ENCODE measurements at regions not wholly inside any gene's neighbourhood (a gene's known extent, or its start where the extent isn't known, plus 50 kb on each side); places are given as distances from the start of the nearest gene placed in this dataset.

- intact Hi-C loops (cut with DNase I; ENCODE audit: low total_unique reads) = no loop called here
- TF ChIP-seq CTCF (IDR thresholded peaks at IDR 0.05) (no peak), POLR2A (IDR thresholded peaks at IDR 0.05) (no peak)
- 76 to 79% methylated on average over 10 of the region's 10 CpGs for whole genome bisulfite sequencing, 2 donors
Measured at GRCh38 chr3:171974986-171975837, 64.2 kb upstream of the FNDC3B start.

GRCh38 chr3:171976526-171976925, 62.9 kb upstream of the FNDC3B start:
- 73 to 75% methylated on average over 3 of the region's 3 CpGs for WGBS, 2 donors
- no peak for TF ChIP-seq POLR2A (IDR thresholded peaks at IDR 0.05)
- no peak for TF ChIP-seq CTCF (IDR thresholded peaks at IDR 0.05)
- intact Hi-C loops (cut with DNase I; ENCODE audit: low total_unique reads) = no loop called here

More at GRCh38 chr3:171974986-171975837, 64.2 kb upstream of the FNDC3B start:
- H3K4me3 ChIP-seq (ENCODE audit: low read depth, poor library complexity, severe bottlenecking) = no peak overlapping the region
- DNase-seq (ENCODE audit: low spot score in 2 of 2) = no peak

DNA sequence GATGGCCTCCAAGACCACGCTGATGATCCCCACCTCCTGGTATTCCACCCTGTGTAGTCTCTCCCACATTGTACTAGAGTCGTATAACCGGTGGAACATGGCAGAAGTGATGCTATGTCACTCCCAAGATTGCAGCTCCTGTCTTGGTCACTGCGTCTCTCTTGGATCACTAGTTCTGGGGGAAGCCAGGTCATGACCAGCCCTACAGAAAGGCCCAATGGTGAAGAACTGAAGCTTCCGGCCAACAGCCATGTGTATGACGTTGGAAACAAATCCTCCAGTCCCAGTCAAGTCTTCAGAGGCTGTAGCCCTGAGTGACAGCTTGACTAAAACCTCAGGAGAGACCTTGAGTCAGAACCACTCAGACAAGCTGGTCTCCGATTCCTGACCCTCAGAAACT, 61.9 kb upstream of the FNDC3B start:
- DNase-seq (ENCODE audit: low spot score in 2 of 2) = no peak
- intact Hi-C loops (cut with DNase I; ENCODE audit: low total_unique reads) = no loop called here
- TF ChIP-seq POLR2A (IDR thresholded peaks at IDR 0.05) = no peak
- no peak for TF ChIP-seq CTCF (IDR thresholded peaks at IDR 0.05)
- 95 to 97% methylated on average over 7 of the region's 7 CpGs for WGBS, 2 donors
- no peak overlapping the region for H3K4me3 ChIP-seq (ENCODE audit: low read depth, poor library complexity, severe bottlenecking)

More at GRCh38 chr3:171976526-171976925, 62.9 kb upstream of the FNDC3B start:
- no peak overlapping the region for H3K4me3 ChIP-seq (ENCODE audit: low read depth, poor library complexity, severe bottlenecking)
- DNase-seq (ENCODE audit: low spot score in 2 of 2) = no peak

DNA sequence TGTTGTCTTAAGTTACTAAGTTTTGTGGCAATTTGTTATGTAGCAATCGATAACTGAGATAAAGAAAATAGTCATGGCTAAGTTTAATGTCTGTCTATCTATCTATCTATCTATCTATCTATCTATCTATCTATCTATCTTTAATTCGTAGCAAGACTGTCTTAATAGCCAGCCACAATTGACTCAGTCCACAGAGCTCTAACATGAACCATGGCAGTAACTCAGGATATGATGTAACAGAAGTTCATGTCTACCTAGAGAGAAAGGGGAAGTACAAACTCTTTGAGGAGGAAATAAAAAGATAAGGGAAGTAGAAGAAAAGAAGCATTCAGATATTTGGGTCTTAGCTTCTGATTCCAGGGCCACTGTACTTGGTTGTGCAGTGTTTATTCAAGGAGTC, 61.5 kb upstream of the FNDC3B start:
- intact Hi-C loops (cut with DNase I; ENCODE audit: low total_unique reads) = no loop called here
- no peak overlapping the region for H3K4me3 ChIP-seq (ENCODE audit: low read depth, poor library complexity, severe bottlenecking)
- TF ChIP-seq POLR2A (IDR thresholded peaks at IDR 0.05) (no peak), CTCF (IDR thresholded peaks at IDR 0.05) (no peak)
- 84 to 86% methylated on average over 2 of the region's 2 CpGs for WGBS, 2 donors
- no peak for DNase-seq (ENCODE audit: low spot score in 2 of 2)

GRCh38 chr3:171978390-171978789, 61.0 kb upstream of the FNDC3B start:
- no peak overlapping the region for H3K4me3 ChIP-seq (ENCODE audit: low read depth, poor library complexity, severe bottlenecking)
- TF ChIP-seq CTCF (IDR thresholded peaks at IDR 0.05) = no peak
- no peak for TF ChIP-seq POLR2A (IDR thresholded peaks at IDR 0.05)
- WGBS, 2 donors = 85 to 98% methylated on average over 5 of the region's 5 CpGs
- no peak for DNase-seq (ENCODE audit: low spot score in 2 of 2)
- intact Hi-C loops (cut with DNase I; ENCODE audit: low total_unique reads) = no loop called here

Data from lower leg skin (tissue), 4 donors.